Stimulated activated CD8-positive, alpha-beta memory T cell treated with anti-CD3 and anti-CD28 coated beads, Interleukin-15, amount 100 ng/mL, for 4 hours (primary cell): ENCODE measurements at regions not wholly inside any gene's neighbourhood (a gene's known extent, or its start where the extent isn't known, plus 50 kb on each side); places are given as distances from the start of the nearest gene placed in this dataset.

Experiments used
- DNase-seq, 2 donors: peaks; one replicate each; pipeline ENCODE4 v3.0.0-alpha.2; 2020; ENCODE audit warnings: low read depth in 2 of 2

DNA sequence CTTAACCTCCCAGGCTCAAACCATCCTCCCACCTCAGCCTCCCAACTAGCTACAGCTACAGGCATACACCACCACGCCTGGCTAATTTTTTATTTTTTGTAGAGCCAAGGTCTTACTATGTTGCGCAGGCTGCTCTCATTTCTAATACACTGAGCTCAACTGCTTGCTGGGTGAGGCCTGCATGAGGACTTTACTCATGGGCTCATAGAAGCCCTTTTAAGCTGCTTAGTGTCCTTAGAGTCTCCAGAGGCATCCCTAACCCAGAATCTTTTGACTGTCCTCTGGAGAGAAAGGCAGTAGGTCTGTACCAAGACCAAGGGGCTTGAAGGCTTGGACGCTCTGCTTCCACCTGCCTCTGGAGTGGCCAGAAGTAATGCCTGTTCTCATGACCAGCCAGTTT lies 141.6 kb downstream of the TM9SF2 start:
- DNase-seq, result no peak

DNA sequence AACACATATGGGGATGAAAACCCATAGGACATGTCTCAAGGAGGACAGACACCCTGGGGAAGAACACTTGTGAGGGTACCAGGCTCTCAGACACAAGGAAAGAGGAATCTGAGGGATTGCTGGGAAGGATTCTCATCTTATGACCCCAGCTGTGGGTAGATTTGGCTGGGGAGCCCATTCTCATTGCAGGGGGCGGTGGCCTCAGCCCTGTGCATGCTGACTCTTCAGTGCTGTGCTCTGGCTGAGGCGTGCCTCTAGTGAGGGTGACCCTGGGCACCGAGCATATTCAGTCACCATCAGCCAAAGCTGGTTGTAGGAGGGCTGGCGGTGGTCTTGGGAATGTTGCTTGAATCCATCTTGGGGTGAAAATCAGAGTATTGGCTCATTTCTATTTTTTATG lies 140.7 kb downstream of the TM9SF2 start:
- DNase-seq, result no peak

DNA sequence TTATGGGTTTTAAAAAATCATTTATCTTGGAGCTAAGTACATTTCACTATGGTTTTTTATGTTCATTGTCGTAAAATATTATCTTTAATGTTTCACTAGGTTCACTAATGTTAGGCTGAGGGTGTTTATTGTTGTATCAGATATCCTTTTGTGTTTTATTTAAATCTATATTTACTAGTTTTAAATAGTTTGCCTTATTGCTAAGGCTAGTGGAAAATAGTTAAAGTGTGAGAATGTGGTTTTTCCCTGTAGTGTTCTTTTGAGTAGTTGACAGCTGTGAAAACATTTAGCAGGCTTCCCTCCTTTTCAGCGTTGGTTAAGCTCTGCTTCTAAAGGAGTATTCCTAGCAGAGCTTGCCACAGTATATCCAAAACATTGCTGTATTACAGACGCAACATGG lies 139.0 kb downstream of the TM9SF2 start:
- no peak for DNase-seq

DNA sequence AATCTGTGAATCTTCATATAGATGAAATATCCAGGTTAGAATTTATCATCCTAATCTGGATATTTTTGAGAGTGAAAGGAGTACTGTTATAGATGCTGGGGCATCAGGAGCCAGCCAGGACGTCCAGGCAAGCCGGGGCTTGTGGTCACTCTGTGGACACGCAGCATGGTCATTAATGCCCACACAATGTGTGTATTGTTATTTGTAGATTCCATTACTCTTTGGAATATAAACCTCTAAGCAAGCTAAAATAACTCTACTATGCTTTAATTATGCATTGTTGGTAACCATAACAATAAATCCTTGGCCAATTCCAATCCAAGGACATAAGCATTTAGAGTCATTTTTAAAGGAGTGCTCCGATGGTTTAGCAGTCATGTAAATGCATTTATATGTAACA lies 137.9 kb downstream of the TM9SF2 start:
- no peak for DNase-seq

DNA sequence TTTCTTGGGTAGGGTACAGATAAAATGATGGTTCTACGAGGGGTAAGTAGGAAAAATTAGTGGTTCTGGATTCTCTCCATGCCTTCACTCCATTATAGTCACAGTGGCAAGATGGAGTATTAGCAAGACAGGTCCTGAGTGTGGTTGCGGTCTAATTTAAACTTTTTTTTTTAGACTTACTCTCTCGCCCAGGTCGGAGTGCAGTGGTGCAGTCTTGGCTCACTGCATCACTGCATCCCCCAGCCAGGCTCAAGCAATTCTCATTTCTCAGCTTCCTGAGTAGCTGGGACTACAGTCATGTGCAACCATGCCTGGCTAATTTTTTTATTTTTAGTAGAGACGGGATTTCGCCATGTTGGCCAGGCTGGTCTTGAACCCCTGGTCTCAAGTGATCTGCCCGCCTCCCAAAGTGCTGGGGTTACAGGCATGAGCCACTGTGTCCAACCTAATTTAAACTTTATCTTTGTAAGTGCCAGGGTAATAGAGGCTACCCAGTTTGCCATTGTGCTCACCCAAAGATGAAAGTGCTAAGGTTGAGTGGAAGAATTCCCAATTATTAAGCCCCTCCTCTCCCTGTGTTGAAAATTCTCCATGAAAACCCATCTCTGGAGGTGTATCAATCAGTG lies 135.6 kb downstream of the TM9SF2 start:
- no peak for DNase-seq

GRCh38 chr13:99636306-99636705 lies 135.0 kb downstream of the TM9SF2 start:
- no peak for DNase-seq

DNA sequence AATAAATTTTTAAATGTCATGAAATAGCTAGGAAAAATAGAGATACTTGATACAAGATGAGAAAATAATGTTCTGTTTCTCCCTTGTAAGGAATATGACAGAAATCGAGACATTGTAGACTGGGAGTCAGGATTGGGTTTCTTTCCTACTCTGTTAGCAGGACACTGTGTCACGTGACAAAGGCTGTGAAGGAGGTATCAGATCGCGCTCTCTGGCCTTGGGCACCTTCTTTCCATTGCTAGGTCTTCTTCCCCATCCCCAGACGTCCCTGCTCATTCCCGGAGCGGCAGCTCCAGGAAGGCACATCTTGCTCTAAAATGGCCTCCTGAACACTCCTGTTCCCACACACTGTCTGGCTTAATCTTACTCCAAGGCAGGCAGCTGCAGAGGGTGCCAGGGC lies 133.4 kb downstream of the TM9SF2 start:
- DNase-seq, result no peak

GRCh38 chr13:99630269-99630898 lies 129.1 kb downstream of the TM9SF2 start:
- DNase-seq, result no peak

GRCh38 chr13:99629641-99630040 lies 128.4 kb downstream of the TM9SF2 start:
- DNase-seq, result no peak

- no peak for DNase-seq
Observed at GRCh38 chr13:99628442-99628841, 127.2 kb downstream of the TM9SF2 start.

- DNase-seq, result no peak
Observed at GRCh38 chr13:99626461-99627082, 125.3 kb downstream of the TM9SF2 start.

GRCh38 chr13:99624936-99625540 lies 123.8 kb downstream of the TM9SF2 start:
- DNase-seq, result no peak

DNA sequence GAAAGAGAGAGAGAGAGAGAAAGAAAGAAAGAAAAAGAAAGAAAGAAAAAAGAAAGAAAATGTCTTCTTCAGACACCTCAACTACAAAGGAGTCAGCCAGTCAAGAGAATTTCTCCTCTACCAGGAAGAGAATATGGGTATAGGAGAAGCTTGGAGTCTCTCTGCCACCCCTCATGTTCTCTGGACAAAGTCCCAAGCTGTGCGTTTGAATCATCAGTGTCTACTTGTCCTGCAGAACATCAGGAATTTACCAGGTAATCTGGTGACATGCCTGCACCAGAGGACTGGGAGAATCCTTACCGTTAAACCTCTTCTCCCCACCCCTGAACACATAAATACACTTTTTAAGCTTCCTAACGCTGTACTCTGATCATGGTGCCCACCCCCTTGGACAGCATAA lies 119.5 kb downstream of the TM9SF2 start:
- DNase-seq, result no peak

- no peak for DNase-seq
Observed at GRCh38 chr13:99619207-99619606, 117.9 kb downstream of the TM9SF2 start.

GRCh38 chr13:99617474-99618255 lies 116.4 kb downstream of the TM9SF2 start:
- no peak for DNase-seq

DNA sequence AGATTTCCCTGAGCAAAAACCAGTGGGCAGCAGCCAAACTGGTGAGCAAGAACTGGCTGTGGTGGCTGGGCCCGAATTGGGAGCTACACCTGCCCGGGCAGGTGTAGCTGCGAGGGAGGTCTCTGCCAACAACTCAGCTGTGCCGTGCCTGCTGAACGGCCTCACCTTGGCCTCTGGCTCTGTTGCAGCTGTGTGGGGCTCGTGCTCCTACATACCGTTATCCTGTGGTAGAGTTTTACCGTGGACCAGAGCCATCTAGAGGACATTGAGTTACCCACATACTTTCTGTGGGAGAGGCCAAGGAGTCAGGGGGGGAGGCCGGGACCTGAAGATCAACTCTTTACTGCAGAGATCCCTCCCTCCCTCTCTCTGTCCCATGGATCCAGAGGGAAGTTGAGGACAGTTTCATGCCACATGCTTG lies 113.2 kb downstream of the TM9SF2 start:
- DNase-seq, result no peak
